T-helper 2 cell treated with Interferon-gamma antibody and Interleukin-4, amounts not matched to agents 5 μg/mL and 100 μg/mL, for 36 hours (primary cell): ENCODE measurements at regions not wholly inside any gene's neighbourhood (a gene's known extent, or its start where the extent isn't known, plus 50 kb on each side); places are given as distances from the start of the nearest gene placed in this dataset.
"Not testable (repeated sequence)": the region's sequence is repeated elsewhere in the genome, so short reads cannot be mapped to it uniquely, and the experiment has no call there.

Experiments
- DNase-seq: peaks from one replicate; pipeline ENCODE4 v3.0.0; 2021; ENCODE audit warnings: low spot score
- H3K27ac Mint-ChIP-seq: one replicate; pipeline ENCODE4 v1.8.0; 2021; ENCODE audit warnings: mild to moderate bottlenecking, mixed read lengths
- H3K27me3 Mint-ChIP-seq: one replicate; pipeline ENCODE4 v1.8.0; 2021; ENCODE audit warnings: low read depth, mixed read lengths
- H3K36me3 Mint-ChIP-seq: one replicate; pipeline ENCODE4 v1.8.0; 2021; ENCODE audit warnings: low read depth, mixed read lengths
- H3K4me1 Mint-ChIP-seq: one replicate; pipeline ENCODE4 v1.8.0; 2021; ENCODE audit warnings: low read depth, mixed read lengths
- H3K4me3 Mint-ChIP-seq: one replicate; pipeline ENCODE4 v1.8.0; 2022; ENCODE audit warnings: mild to moderate bottlenecking, moderate library complexity, mixed read lengths
- H3K9me3 Mint-ChIP-seq: one replicate; pipeline ENCODE4 v1.8.0; 2021; ENCODE audit warnings: mixed read lengths

DNA sequence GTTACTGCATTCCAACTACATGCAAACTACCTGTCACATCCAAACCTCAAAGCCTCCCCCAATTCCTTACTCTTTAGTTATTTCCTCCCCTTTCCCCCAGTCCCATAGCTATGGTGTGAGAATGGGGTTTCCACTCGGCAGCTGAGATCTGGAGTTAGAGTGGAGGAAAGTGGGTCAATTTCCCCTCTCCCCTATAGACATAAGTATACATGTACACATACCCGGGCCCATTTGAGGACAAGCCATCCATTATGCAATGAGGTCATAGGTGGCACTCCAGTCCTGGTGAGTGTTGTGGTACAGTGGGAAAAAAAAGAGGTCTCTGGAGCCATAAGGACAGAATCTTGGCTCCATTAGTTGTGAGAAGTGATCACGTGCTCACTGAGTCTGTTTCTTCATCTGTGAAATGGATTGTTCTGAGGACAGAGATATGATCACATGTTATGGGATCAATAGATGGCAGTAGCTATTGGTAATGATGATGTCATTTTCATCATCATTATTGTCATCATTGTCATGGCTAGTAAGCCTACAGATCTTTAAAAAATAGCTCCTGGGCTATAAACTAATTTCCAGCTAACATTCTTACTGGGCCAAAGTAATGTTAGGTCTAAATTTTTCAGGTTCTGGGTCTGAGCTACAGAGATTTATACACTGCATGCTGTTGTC lies 119.0 kb downstream of the BCL2L11 start:
- peaks cover 6% of the 10 kb centered on the region for H3K27me3 Mint-ChIP-seq
- peaks cover 8% of the 10 kb centered on the region for H3K9me3 Mint-ChIP-seq
- H3K4me3 Mint-ChIP-seq = no peak overlapping the region
- H3K27ac Mint-ChIP-seq = no peak overlapping the region
- H3K4me1 Mint-ChIP-seq = peaks cover 4% of the 10 kb centered on the region
- H3K36me3 Mint-ChIP-seq = peaks cover 12% of the 10 kb centered on the region
- no peak for DNase-seq

DNA sequence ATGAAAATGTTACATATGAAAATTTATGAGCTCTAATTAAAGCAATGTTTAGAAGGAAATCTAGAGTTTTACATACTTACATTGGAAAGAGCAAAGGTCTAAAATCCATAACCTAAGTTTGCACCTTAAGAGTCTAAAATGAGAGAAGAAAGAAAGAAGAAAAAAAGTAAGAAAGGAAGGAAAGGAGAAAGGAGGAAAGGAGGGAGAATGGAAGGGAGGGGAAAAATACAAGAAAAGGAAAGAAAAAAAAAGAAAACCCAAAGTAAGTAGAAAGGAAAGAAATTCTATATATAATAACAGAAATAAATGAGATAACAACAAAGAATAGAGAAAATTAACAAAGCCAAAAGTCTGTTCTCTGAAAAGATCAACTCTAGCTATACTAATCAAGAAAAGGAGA lies 122.6 kb downstream of the BCL2L11 start:
- DNase-seq = no peak
- H3K4me3 Mint-ChIP-seq = no peak overlapping the region
- H3K27ac Mint-ChIP-seq = no peak overlapping the region
- peaks cover 4% of the 10 kb centered on the region for H3K4me1 Mint-ChIP-seq
- H3K27me3 Mint-ChIP-seq = peaks cover 10% of the 10 kb centered on the region
- peaks cover 4% of the 10 kb centered on the region for H3K9me3 Mint-ChIP-seq
- H3K36me3 Mint-ChIP-seq = peaks cover 9% of the 10 kb centered on the region

DNA sequence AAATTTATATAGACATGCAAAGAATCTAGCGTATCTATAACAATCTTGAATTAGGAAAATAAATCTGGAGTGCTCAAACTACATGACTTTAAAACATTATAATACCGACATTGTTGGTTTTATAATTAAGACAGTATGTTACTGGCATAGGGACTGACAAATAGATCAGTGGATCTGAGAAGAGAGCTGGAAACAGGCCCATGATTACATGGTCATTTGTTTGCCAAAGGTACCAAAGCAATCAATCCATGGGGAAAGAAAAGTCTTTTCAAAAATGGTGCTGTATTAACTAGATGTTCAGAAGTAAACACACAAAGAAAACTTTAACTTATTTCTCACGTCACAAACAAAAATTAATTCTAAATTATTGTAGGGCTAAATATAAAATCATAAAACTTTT lies 124.2 kb downstream of the BCL2L11 start:
- Mint-ChIP-seq H3K4me3 (no peak overlapping the region), H3K27ac (no peak overlapping the region), H3K4me1 (no peaks in the 10 kb centered on the region), H3K27me3 (peaks cover 10% of the 10 kb centered on the region), H3K36me3 (peaks cover 5% of the 10 kb centered on the region), H3K9me3 (peaks cover 4% of the 10 kb centered on the region)
- DNase-seq = no peak

DNA sequence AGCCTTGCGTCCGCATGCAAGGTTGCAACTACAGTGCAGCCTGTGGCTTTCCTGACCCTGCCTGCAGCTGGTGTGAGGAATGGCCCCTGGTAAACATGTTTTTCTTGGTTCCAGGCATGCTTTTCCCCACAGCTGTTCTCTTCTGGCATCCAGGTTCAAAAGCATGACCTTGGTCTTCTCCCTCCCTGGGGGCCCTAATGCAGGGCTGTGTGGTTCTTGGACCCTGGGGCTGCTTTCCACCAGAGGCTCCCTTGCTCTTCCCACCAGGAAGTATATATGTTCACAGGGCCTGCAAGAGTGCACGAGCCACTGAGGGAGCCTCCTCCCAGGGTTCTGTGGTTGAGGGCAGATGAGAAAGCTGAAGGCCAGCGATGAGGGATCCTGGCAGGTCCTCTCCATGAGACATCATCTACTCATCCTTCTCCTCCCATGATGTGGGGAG lies 125.9 kb downstream of the BCL2L11 start:
- H3K9me3 Mint-ChIP-seq = peaks cover 6% of the 10 kb centered on the region
- no peak overlapping the region for H3K4me3 Mint-ChIP-seq
- no peaks in the 10 kb centered on the region for H3K4me1 Mint-ChIP-seq
- H3K27ac Mint-ChIP-seq = no peak overlapping the region
- no peak for DNase-seq
- peaks cover 10% of the 10 kb centered on the region for H3K27me3 Mint-ChIP-seq
- peaks cover 9% of the 10 kb centered on the region for H3K36me3 Mint-ChIP-seq

DNA sequence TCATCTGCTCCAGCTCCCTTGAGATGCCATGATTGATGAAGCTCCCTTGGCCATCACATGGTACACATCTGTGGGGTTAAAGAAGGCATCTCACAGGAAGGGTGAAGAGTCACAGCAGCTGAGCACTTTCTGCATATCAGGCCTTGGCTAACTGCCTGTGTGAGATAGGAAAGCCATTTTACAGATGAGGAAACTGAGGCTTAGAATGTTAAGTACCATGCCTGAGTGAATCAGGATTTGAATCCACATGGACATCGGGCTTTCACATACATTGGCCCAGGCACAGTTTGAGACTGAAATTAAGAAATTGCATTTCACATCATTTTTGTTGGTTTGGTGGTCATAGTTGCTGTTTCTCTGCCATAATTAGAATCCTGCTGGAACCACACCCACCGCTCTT lies 126.8 kb downstream of the BCL2L11 start:
- Mint-ChIP-seq H3K27ac (no peak overlapping the region), H3K4me1 (peaks cover under 1% of the 10 kb centered on the region), H3K9me3 (peaks cover 14% of the 10 kb centered on the region), H3K36me3 (peaks cover 17% of the 10 kb centered on the region), H3K27me3 (peaks cover 10% of the 10 kb centered on the region), H3K4me3 (no peak overlapping the region)
- DNase-seq = no peak

DNA sequence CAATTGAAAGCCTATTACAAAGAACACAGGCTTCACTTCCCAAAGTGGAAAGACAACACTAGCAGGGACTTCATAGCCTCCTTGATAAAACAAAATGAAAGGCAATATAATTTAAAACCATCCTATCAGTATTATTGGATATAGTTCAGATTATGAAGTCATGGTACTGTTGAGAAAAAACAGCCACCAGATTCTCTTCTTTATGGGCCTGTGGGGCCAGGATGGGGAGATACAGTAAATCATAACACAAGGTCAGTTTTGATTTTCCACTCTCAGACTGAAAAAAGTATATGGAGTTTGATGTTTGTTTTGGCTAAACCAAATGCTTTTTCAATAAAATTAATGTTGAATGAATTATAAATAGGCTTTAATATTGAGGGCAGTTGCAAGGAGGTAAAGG lies 129.1 kb downstream of the BCL2L11 start:
- peaks cover 17% of the 10 kb centered on the region for H3K36me3 Mint-ChIP-seq
- H3K4me1 Mint-ChIP-seq = peaks cover 3% of the 10 kb centered on the region
- peaks cover 18% of the 10 kb centered on the region for H3K9me3 Mint-ChIP-seq
- no peak overlapping the region for H3K4me3 Mint-ChIP-seq
- H3K27me3 Mint-ChIP-seq = peaks cover 3% of the 10 kb centered on the region
- no peak overlapping the region for H3K27ac Mint-ChIP-seq
- DNase-seq = no peak

DNA sequence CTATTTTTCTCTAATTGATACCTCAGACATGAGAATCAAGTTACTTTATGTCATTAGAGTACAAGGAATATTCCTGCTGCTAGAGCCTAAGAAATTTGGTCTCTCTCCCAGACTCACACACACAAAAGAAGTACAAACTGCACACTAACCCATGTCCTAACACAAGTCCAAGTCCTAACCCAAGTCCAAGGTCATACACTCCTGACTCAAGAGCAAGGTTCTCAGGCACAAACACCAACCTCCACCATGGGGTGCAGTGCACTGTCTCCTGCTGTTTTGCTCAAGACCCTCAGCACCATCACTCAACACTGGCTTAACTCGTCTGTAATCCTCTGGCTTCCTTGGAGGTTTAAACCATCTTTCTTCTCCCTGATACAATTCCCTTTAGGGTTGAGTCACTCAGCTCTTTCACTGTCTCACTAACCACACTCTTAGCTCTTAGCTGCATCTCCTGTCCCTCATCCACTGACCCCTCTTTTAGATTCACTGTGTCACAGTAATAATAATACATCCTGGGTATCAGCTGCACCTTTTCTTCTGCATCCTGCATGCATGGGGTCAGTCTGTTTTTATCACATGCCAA lies 129.8 kb downstream of the BCL2L11 start:
- Mint-ChIP-seq H3K36me3 (peaks cover 17% of the 10 kb centered on the region), H3K4me1 (peaks cover 3% of the 10 kb centered on the region), H3K27ac (no peak overlapping the region)

DNA sequence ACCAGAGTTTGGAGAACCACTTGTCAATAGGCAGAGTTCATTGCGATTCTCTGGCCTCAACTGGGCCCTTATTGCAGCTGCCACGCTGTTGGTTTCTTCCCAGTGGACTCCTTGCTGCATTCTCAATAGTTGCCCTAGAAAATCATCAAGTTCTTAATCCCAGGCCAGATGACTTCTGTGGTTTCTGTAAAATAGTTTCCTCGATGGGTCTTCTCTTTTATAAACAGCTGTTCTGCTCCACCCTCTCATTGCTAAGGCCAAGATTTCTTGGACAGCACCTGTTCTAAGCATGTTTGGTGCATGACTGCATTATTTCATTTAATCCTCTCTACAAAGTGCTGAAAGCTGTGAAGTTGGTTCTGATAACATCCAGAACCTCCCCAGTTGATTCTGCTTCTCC lies 131.0 kb downstream of the BCL2L11 start:
- Mint-ChIP-seq H3K4me1 (peaks cover 3% of the 10 kb centered on the region), H3K9me3 (peaks cover 18% of the 10 kb centered on the region), H3K27me3 (no peaks in the 10 kb centered on the region), H3K4me3 (no peak overlapping the region), H3K27ac (no peak overlapping the region), H3K36me3 (peaks cover 15% of the 10 kb centered on the region)
- DNase-seq = no peak

More for the DNA sequence above, 129.8 kb downstream of the BCL2L11 start:
- peaks cover 18% of the 10 kb centered on the region for H3K9me3 Mint-ChIP-seq
- no peak overlapping the region for H3K4me3 Mint-ChIP-seq
- no peaks in the 10 kb centered on the region for H3K27me3 Mint-ChIP-seq
- DNase-seq = no peak

DNA sequence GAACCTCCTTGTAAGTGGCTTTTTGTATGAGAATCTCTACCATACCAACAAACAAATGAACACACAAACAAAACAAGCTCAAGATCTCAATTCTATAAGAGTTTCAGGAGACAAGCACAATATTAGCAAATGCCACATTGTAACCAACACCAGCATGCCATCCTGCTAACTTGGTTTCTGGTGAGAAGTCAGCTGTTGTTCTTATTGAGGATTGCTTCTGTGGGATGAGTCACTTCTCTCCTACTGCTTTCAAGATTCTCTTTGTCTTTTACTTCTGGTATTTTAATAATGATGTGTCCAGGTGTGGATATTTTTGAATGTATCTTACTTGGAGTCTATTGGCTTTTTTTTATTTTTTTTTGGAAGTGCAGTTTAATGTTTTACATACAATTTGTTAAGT lies 131.7 kb downstream of the BCL2L11 start:
- Mint-ChIP-seq H3K9me3 (peaks cover 18% of the 10 kb centered on the region), H3K27me3 (no peaks in the 10 kb centered on the region), H3K27ac (no peak overlapping the region), H3K36me3 (peaks cover 12% of the 10 kb centered on the region), H3K4me3 (no peak overlapping the region), H3K4me1 (peaks cover 3% of the 10 kb centered on the region)
- no peak for DNase-seq

DNA sequence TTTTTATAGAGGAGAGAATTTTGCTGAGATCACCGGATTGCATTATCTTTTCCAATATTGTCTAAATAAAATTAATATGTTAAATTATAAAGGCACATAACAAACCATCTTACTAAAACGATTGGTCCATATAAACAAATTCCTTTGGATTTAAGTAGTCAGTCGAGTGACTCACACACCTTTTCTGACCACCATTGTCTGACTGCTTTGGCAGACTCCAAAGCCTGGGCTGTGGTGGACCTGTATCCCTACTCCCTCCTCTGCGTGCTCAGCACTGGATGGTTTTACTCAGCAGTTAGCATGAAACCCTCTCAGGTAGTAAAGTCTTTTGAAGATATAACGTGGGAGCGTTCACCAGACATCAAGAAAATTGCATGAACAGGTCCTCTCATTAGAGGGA lies 134.2 kb downstream of the BCL2L11 start:
- not testable (repeated sequence) for H3K4me3 Mint-ChIP-seq, H3K27ac Mint-ChIP-seq, H3K27me3 Mint-ChIP-seq, DNase-seq, H3K4me1 Mint-ChIP-seq
- H3K9me3 Mint-ChIP-seq = peaks cover 18% of the 10 kb centered on the region
- peaks cover 16% of the 10 kb centered on the region for H3K36me3 Mint-ChIP-seq

DNA sequence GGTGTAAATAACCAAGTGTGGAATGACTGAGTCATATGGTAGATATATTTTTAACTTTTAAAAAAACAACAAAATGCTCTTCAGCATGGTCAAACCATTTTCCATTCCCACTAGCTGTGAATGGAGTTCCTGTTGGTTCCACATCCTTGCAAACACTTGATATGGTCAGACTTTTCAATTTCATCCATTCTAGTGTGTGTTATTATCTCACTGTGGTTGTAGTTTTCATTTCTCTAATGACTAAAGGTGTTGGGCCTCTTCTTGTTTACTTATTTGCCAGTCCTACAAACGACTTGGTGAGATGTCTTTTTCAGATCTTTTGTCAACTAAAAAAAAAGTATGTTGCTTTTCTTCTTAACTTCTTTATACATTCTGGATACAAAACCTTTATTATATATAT lies 135.9 kb downstream of the BCL2L11 start:
- not testable (repeated sequence) for DNase-seq, H3K27ac Mint-ChIP-seq, H3K27me3 Mint-ChIP-seq, H3K4me1 Mint-ChIP-seq, H3K4me3 Mint-ChIP-seq
- peaks cover 13% of the 10 kb centered on the region for H3K9me3 Mint-ChIP-seq
- peaks cover 11% of the 10 kb centered on the region for H3K36me3 Mint-ChIP-seq

DNA sequence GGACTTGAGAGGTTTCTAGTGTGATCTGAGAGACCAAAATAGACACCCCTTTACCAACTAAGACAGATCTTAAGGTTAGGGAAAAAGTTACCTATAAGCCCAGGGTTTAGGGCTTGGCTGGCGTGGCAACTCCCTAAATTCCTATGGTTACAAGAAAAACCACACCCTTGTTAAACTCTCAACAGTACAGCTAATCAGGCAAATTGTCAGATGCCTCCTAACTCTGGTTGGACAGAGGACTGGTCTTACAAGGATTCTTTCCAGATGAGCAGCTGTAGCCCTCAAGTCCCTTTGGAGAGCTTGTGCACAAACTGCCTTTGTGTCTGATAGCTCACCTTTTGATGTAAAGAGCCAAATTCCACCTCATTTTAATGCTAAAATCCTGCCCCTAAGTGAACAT lies 136.9 kb downstream of the BCL2L11 start:
- H3K9me3 Mint-ChIP-seq = not testable (repeated sequence)

DNA sequence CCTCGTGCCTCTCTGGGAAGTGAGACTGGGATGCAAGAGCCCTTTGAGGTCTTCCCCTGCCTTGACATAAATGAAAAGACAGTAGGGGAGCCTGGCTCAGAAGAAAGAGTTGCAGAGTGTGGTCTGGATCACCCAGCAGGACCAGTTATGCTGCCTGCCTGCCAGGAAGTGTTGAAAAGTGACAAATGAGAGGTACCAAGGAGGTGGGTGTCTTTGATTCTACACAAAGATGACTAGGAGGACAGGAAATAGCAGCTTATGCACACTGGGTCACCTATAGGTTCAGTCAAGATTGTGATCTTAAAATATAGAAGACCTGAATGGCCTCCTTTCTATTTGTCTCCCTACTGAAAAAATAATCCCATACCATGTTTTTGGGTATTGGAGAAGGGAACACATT lies 137.6 kb downstream of the BCL2L11 start:
- H3K9me3 Mint-ChIP-seq, DNase-seq, H3K4me1 Mint-ChIP-seq, H3K36me3 Mint-ChIP-seq, H3K4me3 Mint-ChIP-seq, H3K27ac Mint-ChIP-seq, H3K27me3 Mint-ChIP-seq: not testable (repeated sequence)

More for the DNA sequence above, 136.9 kb downstream of the BCL2L11 start:
- DNase-seq, H3K27ac Mint-ChIP-seq, H3K36me3 Mint-ChIP-seq, H3K4me3 Mint-ChIP-seq, H3K4me1 Mint-ChIP-seq, H3K27me3 Mint-ChIP-seq: not testable (repeated sequence)

DNA sequence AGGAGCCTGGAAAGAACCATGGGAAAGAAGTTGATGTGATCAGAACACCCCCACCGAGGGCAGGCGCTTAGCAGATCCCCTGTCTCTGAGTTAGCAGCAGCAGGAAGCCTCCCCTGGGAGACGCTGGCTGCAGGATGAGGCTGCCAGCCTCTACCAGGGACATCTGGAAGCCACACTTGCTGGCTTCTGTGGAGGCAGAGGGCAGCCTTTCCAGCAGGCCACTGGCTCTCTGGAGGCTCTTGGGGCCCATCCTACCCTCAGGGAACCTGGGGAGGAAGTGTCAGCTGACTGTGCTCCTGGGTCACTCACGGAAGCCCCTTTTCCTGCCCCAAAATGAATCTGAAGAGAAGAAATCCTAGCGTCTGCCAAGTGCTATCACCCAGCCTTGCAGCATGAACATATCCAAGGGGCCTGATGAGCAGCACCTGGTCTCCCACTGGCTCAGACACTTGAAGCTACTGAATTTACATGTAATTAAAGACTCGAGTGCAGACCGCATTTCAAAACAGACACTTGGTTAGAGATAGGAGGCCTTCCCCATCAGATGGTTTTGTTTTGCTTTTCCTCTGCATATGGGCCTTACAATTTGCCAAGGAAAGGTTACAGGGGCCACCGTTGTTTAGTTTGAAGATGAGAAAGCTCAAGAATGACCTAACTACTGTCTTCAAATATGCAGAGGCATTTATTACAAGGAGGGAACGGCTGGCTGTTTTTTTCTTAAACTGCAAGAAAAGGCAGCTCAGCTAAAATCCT lies 142.1 kb downstream of the BCL2L11 start:
- H3K9me3 Mint-ChIP-seq, H3K27me3 Mint-ChIP-seq, H3K4me3 Mint-ChIP-seq, H3K4me1 Mint-ChIP-seq, H3K27ac Mint-ChIP-seq, H3K36me3 Mint-ChIP-seq, DNase-seq: not testable (repeated sequence)
